ENCODE measurements at regions not wholly inside any gene's neighbourhood (a gene's known extent, or its start where the extent isn't known, plus 50 kb on each side); places are given as distances from the start of the nearest gene placed in this dataset.
A peak's percentile ranks its signal among the peaks of the same experiment; 100 is the strongest.

GRCh38 chr19:22545751-22546150 lies 88.4 kb upstream of the ZNF492 start:
- TF ChIP-seq CTCF (IDR thresholded peaks at IDR 0.05; ENCODE audit: low read length, missing control alignments): no peak
- H3K4me3 ChIP-seq (replicated peaks; ENCODE audit: low read depth, low read length): no peak overlapping the region
- DNase-seq (ENCODE audit: low read depth): peak; percentile 0

- H3K4me3 ChIP-seq (replicated peaks; ENCODE audit: low read depth, low read length): no peak overlapping the region
- no peak for TF ChIP-seq CTCF (IDR thresholded peaks at IDR 0.05; ENCODE audit: low read length, missing control alignments)
- DNase-seq (ENCODE audit: low read depth): no peak
These were observed 100.4 kb upstream of the ZNF492 start for GRCh38 chr19:22533761-22534160.

- no peak for DNase-seq (ENCODE audit: low read depth)
These were observed 101.5 kb upstream of the ZNF492 start for GRCh38 chr19:22532388-22533300.

GRCh38 chr19:22530042-22530441 lies 104.1 kb upstream of the ZNF492 start:
- DNase-seq (ENCODE audit: low read depth): no peak
- no peak overlapping the region for H3K4me3 ChIP-seq (replicated peaks; ENCODE audit: low read depth, low read length)
- no peak for TF ChIP-seq CTCF (IDR thresholded peaks at IDR 0.05; ENCODE audit: low read length, missing control alignments)

More at GRCh38 chr19:22532388-22533300, 101.5 kb upstream of the ZNF492 start:
- no peak overlapping the region for H3K4me3 ChIP-seq (replicated peaks; ENCODE audit: low read depth, low read length)
- TF ChIP-seq CTCF (IDR thresholded peaks at IDR 0.05; ENCODE audit: low read length, missing control alignments): no peak

- TF ChIP-seq CTCF (IDR thresholded peaks at IDR 0.05; ENCODE audit: low read length, missing control alignments): no peak
These were observed 105.2 kb upstream of the ZNF492 start for GRCh38 chr19:22528956-22529355.

GRCh38 chr19:22527554-22527953 lies 105.4 kb upstream of the ZNF98 start:
- H3K4me3 ChIP-seq (replicated peaks; ENCODE audit: low read depth, low read length): no peak overlapping the region
- DNase-seq (ENCODE audit: low read depth): no peak
- no peak for TF ChIP-seq CTCF (IDR thresholded peaks at IDR 0.05; ENCODE audit: low read length, missing control alignments)

More at GRCh38 chr19:22528956-22529355, 105.2 kb upstream of the ZNF492 start:
- H3K4me3 ChIP-seq (replicated peaks; ENCODE audit: low read depth, low read length): no peak overlapping the region
- DNase-seq (ENCODE audit: low read depth): no peak

Data from fibroblast of pulmonary artery (primary cell).